Stimulated activated CD4-positive, alpha-beta T cell treated with anti-CD3 and anti-CD28 coated beads, Interleukin-1b, Interleukin-23, amount 100 ng/mL, for 48 hours (primary cell): ENCODE measurements at regions not wholly inside any gene's neighbourhood (a gene's known extent, or its start where the extent isn't known, plus 50 kb on each side); places are given as distances from the start of the nearest gene placed in this dataset.

Experiments
- DNase-seq: peaks from one replicate; pipeline ENCODE4 v3.0.0-alpha.2; 2020

DNA sequence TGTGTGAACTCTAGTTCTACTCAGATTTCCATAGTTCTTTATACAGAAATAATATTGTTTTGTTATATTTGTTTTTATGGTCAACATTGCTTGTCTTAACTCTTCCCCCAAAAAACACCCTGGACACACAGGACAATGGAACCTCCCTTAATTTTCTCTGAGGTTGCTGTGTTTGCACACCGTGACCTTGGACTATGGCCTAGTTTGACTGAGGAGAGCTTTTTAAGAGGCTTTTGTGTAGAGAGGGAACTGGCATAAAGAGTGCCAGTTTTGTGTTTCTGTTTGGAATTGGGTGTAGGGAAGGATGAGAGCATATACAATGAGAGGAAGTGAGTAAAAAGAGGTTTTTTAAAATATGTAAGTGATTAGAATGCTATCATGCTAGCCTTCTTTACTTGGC lies 101.1 kb upstream of the MEF2C start:
- no peak for DNase-seq

DNA sequence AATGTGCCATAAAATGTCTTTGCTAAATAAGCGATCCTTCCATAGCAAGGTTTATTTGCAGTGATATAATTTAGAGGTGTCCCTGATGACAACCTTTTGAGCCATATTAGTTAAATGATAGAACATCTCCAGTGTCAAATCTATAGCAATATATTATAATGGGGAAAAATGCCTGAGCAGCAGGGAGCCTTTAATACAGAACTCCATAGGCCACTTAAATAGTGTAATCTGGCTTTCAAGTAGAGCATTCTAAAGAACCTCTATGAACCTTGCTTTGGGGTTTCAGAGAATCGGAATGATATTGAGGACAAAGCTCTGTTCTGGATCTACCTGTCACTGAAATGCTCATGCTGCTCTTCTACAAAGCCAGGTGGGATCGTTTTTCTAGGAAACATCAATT lies 96.7 kb upstream of the MEF2C start:
- no peak for DNase-seq

GRCh38 chr5:88979244-88979643 lies 96.3 kb upstream of the MEF2C start:
- DNase-seq: no peak

DNA sequence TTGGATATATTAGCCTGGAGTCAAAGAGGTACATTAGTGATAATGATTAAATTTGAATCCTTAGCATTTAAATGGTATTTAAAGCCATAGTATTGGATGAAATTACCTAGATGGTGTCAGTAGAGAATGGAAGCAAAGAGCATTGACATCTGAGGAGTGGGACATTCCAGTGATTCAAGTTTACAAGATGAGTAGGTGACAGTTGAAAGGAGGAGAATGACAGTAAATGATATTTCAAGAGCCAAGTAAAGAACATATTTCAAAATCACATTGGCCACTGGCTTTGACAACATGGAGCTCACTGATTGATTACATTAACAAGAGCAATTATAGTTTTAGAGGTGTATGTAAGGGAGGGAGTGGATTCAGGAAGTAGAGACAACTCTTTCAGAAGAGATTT lies 93.9 kb upstream of the MEF2C start:
- no peak for DNase-seq

- no peak for DNase-seq
Measured at GRCh38 chr5:88967633-88968585, 84.9 kb upstream of the MEF2C start.

- no peak for DNase-seq
Measured at GRCh38 chr5:88964831-88965230, 81.8 kb upstream of the MEF2C start.

DNA sequence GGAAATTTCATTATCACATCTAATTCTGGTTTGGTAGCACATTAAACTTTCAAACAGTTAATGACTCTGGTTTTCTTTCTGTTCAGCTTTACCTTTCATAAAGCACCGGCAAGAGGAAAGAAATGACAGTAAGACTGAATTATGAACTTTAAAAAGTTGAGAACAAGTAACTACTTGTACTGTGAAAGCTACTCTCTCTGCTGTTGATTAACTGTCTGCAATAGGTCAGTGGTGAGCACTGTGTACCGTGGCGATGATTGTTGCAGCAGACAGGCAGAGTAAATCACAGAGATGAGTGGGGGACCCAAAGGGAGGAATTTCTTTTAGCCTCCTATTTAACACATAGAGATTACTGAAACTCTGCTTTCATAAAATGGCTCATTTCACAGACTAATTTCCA lies 74.0 kb upstream of the MEF2C start:
- no peak for DNase-seq

DNA sequence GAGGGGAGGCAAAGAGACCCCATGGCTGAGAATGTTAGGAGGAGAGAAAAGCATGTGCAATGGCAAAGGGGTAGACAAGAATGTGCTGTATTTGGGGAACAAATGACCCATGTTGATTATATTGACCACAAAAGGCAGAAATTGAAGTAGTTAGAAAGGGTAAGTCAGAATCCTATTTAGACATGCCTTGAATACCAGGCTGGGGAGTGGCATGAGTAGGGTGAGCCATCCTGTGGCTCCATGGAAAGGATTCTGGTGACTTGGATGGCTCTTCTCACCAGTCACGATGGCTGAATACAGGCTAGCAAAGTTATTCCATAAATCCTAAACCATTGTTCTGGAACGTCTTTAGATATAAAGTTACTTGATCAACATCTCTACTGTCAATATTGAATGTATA lies 73.4 kb upstream of the MEF2C start:
- no peak for DNase-seq

GRCh38 chr5:88955403-88955802 lies 72.4 kb upstream of the MEF2C start:
- DNase-seq: no peak

DNA sequence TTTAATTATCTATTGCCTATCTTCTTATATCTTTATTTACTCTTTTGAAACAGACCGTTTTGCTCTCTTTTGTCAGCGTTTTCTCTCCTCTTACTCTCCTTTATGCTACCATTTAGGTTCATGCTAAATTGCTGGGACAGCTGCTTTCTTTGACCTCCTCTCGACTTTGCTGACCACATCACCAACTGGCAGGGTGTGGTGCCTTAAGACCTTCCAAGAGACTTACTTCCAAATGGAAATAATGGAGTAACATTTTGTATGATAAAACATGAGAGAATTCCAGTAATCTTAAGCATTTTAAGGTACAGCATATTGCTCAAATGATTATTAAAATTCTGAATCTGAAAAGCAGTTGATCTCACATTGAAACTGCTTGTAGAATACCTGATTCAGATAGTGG lies 71.5 kb upstream of the MEF2C start:
- DNase-seq: no peak

GRCh38 chr5:88952996-88953643 lies 70.1 kb upstream of the MEF2C start:
- no peak for DNase-seq

GRCh38 chr5:88952344-88952743 lies 69.4 kb upstream of the MEF2C start:
- no peak for DNase-seq

DNA sequence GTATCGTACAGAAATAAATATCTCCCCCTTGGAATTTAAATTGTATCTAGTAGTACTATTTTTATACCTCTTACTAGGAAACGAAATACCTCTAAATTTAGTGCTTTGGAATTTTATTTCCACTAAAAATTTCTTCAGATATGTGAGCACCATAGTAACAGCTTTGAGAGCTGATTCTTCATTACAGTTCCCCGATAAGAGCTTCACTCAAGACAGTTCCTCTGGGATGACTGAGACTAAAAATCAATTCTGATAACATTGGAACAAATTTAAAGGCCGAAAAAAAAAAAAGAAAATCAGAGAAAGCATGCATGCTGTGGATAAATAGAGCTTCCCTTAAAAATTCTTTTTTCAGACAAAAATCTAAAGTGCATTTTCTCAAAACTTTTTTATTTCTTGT lies 68.5 kb upstream of the MEF2C start:
- no peak for DNase-seq

DNA sequence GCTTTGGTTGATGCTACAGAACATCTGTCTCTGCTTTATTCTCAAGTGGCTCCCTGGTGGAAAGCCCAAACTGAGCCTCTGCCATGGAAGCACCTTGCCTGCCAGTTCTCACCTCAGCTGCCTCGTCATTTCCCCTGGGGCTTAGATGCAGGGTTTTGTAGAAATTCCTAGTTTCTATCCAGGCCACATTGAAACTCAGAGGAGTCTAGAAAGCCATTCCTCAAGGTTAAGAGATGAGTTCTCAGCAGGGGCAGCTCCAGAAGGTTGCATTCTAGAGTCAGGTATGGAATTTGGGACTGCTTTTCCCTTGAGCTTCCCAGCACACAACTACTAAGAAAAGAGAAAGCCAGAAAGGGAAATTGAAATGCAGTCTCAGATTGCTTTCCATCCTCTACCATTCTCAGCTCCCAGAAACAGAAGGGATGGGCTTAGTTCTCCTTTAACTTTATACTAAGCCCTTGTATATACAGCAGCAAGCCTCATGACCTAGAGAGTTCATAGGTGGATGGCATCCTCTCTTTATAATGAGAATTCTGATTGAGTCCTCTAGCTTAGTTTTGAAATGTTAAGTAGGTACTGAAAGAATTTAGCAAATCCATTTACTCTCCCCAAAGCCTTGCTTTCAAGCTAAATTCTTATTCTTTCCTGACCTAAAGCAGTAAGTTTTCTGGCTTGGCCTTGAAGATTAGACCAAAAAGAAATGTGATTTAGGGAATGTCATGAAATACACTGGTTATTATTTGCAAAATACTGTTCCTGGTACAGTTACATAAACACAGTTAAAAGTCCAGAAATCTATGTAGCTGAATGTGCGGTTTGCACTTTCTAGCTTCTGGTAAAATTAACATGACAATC lies 66.0 kb upstream of the MEF2C start:
- DNase-seq: no peak

DNA sequence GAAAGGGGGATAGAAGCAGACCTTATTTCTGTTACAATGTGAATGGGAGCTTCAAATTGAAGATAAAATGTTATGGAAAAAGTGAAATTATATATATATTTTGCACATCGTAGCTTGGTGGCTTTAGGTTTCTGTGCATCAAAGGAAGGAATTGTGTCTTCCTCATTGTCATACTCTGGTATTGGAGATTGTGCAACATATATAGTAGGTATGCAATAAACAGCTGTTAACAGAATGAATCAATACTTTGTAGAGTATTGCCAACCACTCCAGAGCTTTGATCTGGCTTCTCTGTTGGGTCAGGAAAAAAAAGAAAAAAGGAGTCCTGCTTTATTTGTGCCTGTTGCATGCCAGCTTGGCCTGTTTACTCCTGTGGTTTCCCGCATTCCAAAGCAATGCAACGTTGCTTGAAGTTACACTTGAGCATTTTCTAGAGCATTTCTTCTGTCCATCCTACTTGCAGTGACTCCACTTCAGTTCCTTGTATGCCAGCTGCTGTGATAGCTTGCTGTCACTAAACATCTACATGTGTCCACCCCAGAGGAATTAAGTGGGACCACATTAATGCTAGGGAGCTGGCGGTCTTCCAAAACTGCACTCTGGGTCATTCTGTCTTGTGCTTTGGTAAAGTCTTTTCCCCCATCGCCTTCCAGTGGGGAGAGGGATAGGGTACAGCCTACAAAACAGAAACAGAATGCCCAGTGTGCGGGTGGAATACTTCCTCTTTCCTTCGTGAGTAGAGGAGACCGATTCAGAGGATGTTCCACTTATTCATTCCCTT lies 62.0 kb upstream of the MEF2C start:
- DNase-seq: no peak

- no peak for DNase-seq
Measured at GRCh38 chr5:88941581-88941980, 58.6 kb upstream of the MEF2C start.

DNA sequence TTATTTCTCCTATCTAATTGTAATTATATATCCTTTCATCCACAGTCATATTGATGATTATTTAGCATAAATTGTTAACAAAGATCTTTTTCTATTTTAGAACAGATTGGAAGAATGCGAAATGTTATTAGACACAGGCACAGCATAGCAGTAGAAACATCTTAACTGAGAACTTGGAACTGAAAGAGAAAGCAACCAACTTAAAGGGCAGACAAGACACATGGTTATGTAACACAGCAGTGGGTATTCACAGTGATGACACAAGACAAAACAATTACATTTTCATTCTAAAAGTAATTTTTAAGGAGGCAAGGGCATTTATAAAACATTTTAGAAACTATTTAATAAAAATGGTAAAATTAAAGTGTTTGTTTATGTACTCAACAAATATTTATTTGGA lies 57.7 kb upstream of the MEF2C start:
- no peak for DNase-seq

GRCh38 chr5:88939300-88939699 lies 56.3 kb upstream of the MEF2C start:
- no peak for DNase-seq

GRCh38 chr5:88938488-88938887 lies 55.5 kb upstream of the MEF2C start:
- DNase-seq: no peak

DNA sequence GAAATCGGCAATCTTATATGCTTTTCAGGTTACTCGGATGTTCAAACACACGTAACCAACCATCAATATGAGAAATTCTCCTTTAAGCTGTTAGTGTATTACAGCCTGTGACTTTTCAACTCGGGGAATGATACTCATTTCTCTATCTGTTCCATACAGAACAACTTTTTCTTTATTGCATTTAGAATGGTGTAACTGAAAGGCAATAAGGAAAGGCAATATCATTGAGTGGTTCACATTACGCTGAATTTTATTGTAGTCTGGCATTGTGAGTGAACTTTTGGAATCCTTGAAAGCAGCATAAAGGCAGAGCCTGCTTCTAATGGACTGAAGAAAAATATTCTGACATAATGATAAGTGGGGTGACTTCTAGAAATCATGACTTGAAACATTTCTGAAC lies 54.4 kb upstream of the MEF2C start:
- DNase-seq: no peak

- no peak for DNase-seq
Measured at GRCh38 chr5:88934439-88934838, 51.5 kb upstream of the MEF2C start.
